OCI-LY3 (cell line): ENCODE measurements at regions not wholly inside any gene's neighbourhood (a gene's known extent, or its start where the extent isn't known, plus 50 kb on each side); places are given as distances from the start of the nearest gene placed in this dataset.

Experiments
- EZH2phosphoT487 ChIP-seq: fragments of 200-600 bp; shearing (Covaris generic); IDR thresholded peaks from 2 replicates; pipeline ENCODE4 v1.6.1; 2018; ENCODE audit warnings: antibody characterized with exemption, mixed run types, low read depth
- TF ChIP-seq, protein P1 (sequence below): fragments of 200-600, 300-600 bp; sonication (generic); IDR thresholded peaks from 2 replicates; pipeline ENCODE4 v1.5.1; 2014; ENCODE audit warnings: antibody characterized with exemption, low read length, low read depth

DNA sequence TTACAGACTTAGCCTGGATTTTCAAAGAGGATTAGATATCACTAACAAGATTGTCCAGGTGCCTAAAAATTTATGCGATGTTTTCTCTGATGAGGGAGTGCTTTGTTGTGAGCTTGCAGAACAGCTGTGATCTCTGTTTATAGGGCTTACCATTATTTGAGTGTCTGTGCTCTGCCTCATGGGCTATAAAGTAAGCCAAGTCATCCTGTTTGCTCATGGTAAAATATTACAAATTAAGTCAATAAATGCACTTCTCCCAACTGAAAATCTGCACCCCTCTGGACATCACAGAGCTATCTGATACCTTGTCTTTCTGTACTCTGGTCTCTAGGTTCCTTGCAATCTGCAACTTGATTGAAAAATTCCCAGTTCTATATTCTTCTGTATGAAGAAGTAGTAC, 293.4 kb upstream of the ACTBL2 start:
- TF ChIP-seq, protein P1, sequence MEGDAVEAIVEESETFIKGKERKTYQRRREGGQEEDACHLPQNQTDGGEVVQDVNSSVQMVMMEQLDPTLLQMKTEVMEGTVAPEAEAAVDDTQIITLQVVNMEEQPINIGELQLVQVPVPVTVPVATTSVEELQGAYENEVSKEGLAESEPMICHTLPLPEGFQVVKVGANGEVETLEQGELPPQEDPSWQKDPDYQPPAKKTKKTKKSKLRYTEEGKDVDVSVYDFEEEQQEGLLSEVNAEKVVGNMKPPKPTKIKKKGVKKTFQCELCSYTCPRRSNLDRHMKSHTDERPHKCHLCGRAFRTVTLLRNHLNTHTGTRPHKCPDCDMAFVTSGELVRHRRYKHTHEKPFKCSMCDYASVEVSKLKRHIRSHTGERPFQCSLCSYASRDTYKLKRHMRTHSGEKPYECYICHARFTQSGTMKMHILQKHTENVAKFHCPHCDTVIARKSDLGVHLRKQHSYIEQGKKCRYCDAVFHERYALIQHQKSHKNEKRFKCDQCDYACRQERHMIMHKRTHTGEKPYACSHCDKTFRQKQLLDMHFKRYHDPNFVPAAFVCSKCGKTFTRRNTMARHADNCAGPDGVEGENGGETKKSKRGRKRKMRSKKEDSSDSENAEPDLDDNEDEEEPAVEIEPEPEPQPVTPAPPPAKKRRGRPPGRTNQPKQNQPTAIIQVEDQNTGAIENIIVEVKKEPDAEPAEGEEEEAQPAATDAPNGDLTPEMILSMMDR, result no peak
- TF ChIP-seq EZH2phosphoT487, result no peak
